ENCODE measurements at regions not wholly inside any gene's neighbourhood (a gene's known extent, or its start where the extent isn't known, plus 50 kb on each side); places are given as distances from the start of the nearest gene placed in this dataset.
A peak's percentile ranks its signal among the peaks of the same experiment; 100 is the strongest.

DNA sequence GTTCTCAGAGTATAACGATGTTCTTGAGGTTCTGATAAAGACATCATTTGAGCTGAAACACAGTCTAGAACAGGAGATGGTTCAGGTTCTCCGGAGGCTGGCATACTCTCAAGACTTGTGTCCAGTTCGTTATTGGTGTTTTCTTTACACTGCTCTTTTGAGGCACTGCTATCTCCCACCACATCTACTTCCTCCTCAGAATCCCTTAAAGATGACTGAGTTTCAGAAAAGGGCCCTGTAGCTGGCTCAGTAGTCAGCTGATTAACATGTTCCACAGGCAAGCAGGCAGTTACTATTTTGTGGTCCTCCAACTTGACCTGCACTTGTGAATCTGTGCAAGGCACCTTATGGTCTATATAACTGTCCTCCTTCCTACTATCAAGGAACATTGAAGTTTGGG, 50.2 kb downstream of the ZZZ3 start:
- DNase-seq: peak; percentile 13 to 54 (median 46)

DNA sequence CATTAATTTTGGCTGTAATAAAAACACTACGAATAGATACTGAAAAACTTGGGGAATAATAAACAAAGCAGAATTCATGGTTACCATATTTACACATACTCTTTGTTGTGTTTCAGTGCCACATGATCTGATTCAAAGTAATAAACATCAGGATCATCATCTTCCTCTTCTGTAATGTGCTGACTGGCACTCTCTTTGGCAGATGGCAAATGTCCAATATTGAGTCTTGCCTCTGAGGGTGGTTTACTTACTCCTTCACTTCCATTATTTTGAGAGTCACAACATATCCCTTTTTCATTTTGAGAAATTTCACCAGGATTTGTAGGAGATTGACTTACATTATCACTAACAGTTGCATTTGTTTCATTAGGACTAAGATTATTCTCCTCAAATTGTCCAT, 50.7 kb downstream of the ZZZ3 start:
- peak; percentile 45 to 82 (median 72) for DNase-seq

DNA sequence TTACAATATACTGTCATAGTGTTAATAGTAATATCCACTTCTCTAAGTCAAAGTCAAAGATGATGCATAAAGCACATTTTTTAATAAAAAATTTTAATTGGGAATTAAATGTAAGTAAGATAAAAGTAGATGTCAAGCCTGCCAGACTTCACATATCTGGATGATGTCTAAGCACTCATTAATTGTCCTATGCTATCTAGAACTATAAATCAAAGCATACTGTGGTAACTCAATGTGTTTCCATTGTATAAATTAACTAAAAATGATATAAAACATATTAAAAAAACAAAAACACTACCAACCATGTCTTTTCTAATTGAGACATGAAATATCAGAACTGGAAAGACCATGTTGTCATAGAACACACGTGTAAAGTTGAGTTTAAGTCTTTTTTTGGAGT, 51.2 kb downstream of the ZZZ3 start:
- DNase-seq: no peak

DNA sequence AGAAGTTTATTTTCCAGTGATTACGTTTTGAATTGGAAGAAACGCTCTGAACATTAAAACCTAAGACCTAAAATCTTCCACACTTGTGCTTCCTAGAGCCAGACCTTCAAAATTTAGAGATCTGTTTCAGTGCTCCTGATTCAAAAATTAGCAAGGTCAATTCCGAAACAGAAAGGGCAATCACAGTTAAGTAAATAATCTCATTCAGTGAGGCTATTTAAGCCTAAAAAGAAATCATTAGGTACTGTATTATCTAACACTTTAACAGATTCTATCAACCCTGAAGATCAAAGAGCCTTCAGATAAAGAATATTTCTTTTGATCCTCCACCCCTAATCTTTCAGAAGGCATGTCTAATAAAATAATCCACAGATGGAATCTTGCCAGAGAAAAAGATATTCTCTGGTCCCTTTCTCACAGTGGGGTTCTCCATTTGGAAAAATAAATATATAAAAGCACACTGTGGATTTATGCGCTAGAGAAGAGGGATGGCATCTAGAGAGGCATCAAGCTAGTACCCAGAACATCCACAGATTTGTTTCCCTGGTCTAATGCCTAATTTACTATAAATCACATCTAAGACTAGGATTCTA, 54.4 kb downstream of the ZZZ3 start:
- DNase-seq: no peak

DNA sequence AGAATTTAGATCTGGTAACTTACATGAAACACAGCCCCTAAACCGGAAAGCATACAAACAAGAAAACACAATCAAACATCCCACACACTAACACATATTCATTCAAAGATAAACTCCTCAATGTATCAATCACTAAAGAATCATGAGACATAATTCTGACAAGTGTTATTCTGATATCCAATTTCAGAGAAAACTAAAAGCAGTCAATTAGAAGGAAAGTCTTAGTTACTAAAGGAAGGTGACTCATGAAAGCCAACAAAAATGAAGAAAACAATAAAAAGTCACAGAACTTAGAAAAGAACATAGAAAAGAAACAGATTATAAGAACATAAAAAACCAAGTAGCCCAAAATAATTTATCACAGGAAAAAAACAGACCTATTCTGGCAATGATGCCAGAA, 57.2 kb downstream of the ZZZ3 start:
- DNase-seq: no peak

DNA sequence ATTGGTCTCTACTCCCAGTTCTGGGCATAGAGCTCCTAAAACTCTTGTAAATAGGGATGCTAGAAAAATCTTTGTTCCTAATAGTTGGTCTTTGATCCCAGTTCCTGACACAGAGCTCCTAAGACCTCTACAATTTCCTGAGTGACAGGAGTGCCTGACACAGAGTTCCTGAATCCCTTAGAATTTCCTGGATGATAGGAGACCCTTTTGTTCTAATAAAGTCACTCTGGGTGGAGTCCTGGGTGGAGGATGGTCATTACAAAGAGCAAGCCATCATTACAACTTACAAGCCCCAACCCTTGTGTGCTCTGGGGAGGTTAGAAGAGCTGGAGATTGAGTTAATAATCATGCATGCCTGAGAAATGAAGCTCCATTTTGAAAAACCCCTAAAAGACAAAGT, 58.4 kb downstream of the ZZZ3 start:
- no peak for DNase-seq

DNA sequence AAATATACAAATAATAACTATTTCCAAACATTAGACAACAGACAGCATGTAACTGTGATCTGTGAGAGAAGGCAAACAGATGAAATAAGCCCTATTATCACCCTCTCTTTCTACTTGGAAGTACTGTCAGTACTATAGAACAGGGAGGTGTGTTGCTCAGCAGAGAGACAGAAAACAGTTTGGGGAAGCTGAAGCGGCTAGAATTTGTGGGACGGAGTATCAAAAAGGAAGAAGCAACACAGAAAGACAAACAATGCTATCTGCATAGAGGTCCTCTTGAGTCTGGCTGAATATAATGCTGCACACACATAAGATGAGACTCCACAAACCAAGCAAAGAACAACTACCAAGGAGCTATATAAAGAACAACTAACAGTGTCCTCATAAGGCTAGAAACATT, 59.4 kb downstream of the ZZZ3 start:
- peak; percentile 31 to 58 (median 46) for DNase-seq

DNA sequence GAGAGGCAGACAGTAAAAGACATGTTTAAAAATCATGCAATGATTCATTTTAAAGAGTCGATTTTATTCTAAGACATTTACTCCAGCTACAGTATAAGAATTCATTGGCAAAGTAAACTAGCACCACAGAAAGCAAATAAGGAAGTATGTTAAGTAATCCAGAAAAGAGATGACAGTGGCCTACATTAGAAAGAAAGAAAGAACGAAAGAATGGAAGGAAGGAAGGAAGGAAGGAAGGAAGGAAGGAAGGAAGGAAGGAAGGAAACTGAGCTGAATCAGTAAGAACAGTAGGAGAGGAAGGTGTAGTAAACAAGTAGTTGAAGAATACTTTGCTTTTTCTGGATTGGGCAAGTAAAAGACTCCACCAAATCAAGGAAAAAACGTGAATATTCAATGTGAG, 62.2 kb downstream of the ZZZ3 start:
- no peak for DNase-seq

DNA sequence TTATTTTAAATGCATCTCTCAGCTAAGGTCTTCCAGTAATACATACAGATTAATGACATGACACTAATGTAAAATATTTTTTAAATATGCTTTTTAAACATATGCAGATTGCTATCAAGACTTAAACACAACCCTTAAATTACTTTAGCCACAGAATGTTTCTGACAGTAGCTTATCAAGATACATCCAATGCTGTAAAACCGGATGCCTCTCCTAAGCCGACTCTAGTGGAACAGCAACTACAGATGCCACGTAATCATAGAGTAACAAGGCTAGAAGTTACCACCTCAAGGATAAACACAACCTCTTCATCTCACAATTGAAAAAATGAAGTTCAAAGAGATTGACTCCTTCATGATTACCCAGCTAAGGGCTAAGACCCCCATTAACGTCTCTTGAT, 68.4 kb downstream of the ZZZ3 start:
- DNase-seq: no peak
